GM06990 (cell line): ENCODE measurements at regions not wholly inside any gene's neighbourhood (a gene's known extent, or its start where the extent isn't known, plus 50 kb on each side); places are given as distances from the start of the nearest gene placed in this dataset.
A peak's percentile ranks its signal among the peaks of the same experiment; 100 is the strongest.

ENCODE experiments used
- DNase-seq: peaks from one replicate; pipeline ENCODE4 v3.0.0-alpha.2; 2011; ENCODE audit not compliant: insufficient read length; ENCODE audit errors: extremely low read depth
- H3K27me3 ChIP-seq: replicated peaks from 2 replicates; pipeline ENCODE4 v1.6.0; 2011; ENCODE audit warnings: low read length; ENCODE audit not compliant: control insufficient read depth, insufficient read depth
- H3K36me3 ChIP-seq: 2 replicates; pipeline ENCODE4 v1.5.1; 2011; ENCODE audit warnings: low read length; ENCODE audit not compliant: control insufficient read depth, insufficient read depth
- H3K4me3 ChIP-seq: replicated peaks from 2 replicates; pipeline ENCODE4 v1.5.1; 2011; ENCODE audit warnings: low read depth, mild to moderate bottlenecking, control low read depth, low read length
- CTCF ChIP-seq: IDR thresholded peaks from 2 replicates; pipeline ENCODE4 v1.5.1; 2011; ENCODE audit warnings: low read length, control low read depth, mild to moderate bottlenecking, inconsistent platforms; ENCODE audit not compliant: insufficient read depth, poor library complexity, severe bottlenecking

- no peak for TF ChIP-seq CTCF
- H3K36me3 ChIP-seq = no peaks in the 10 kb centered on the region
- no peaks in the 10 kb centered on the region for H3K27me3 ChIP-seq
- H3K4me3 ChIP-seq = no peak overlapping the region
- no peak for DNase-seq
Observed at GRCh38 chr13:26873386-26873698, 112.8 kb upstream of the GPR12 start.

GRCh38 chr13:26872525-26873385 lies 112.2 kb upstream of the GPR12 start:
- H3K4me3 ChIP-seq = no peak overlapping the region
- DNase-seq = peak; percentile 16
- H3K27me3 ChIP-seq = no peaks in the 10 kb centered on the region; the same call in 1 of the 2 replicates
- H3K36me3 ChIP-seq = no peaks in the 10 kb centered on the region
- peak; percentile 85 for TF ChIP-seq CTCF

- Histone ChIP-seq H3K36me3 (no peaks in the 10 kb centered on the region), H3K4me3 (no peak overlapping the region), H3K27me3 (no peaks in the 10 kb centered on the region; the same call in 1 of the 2 replicates)
- DNase-seq = no peak
- TF ChIP-seq CTCF = no peak
Observed at GRCh38 chr13:26867451-26868091, 107.0 kb upstream of the GPR12 start.

DNA sequence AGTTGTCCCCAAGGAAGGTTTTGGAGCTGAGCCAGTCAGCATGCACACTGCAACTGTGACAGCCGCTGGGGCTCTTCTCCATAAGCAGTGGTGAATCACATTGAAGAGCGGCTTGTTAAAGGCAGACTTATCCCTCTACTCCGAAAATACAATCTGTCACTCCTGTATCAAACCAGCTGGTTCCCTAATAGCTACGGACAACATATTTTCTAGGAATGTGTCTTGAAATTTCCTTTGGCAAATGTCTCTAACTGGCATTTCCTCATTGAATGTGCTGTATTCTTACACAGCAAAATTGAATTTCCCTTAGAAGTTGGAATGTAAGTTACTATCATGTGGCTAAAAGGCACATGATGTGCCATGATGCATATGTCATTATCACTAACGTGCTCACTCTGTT lies 104.0 kb upstream of the GPR12 start:
- no peak for DNase-seq
- Histone ChIP-seq H3K36me3 (no peaks in the 10 kb centered on the region), H3K27me3 (no peaks in the 10 kb centered on the region; the same call in none of the 2 replicates), H3K4me3 (no peak overlapping the region)
- TF ChIP-seq CTCF = no peak

GRCh38 chr13:26861941-26862340 lies 101.4 kb upstream of the GPR12 start:
- no peak overlapping the region for H3K4me3 ChIP-seq
- no peak for DNase-seq
- no peaks in the 10 kb centered on the region for H3K36me3 ChIP-seq
- H3K27me3 ChIP-seq = no peaks in the 10 kb centered on the region; the same call in 1 of the 2 replicates
- no peak for TF ChIP-seq CTCF

DNA sequence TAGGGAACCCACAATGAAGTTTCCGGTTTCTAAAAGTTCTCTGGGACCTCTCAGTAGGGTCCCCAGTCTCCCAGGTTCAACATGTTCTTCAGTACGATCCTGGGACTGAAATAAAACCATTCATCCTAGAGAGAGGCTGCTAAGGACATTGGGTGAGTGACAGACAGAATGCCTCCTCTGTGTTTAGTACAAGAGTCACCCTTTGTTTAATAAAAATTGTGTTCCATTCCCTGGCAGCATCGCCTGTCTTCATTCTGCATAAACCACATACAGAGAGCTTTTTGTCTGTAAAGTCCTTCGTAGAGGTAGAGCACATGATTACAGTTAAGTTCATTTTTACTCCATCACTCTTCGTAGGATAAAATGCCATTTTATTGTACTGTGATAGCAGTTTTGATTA lies 95.3 kb upstream of the GPR12 start:
- DNase-seq = no peak
- no peak overlapping the region for H3K4me3 ChIP-seq
- no peaks in the 10 kb centered on the region; the same call in 1 of the 2 replicates for H3K27me3 ChIP-seq
- H3K36me3 ChIP-seq = no peaks in the 10 kb centered on the region
- no peak for TF ChIP-seq CTCF
